Ovary (tissue), 3 donors: ENCODE measurements at regions not wholly inside any gene's neighbourhood (a gene's known extent, or its start where the extent isn't known, plus 50 kb on each side); places are given as distances from the start of the nearest gene placed in this dataset.

ENCODE experiments used
- EP300 ChIP-seq: sonication (generic); formaldehyde crosslinking; IDR thresholded peaks from one replicate; pipeline ENCODE4 v1.6.1; 2017; ENCODE audit warnings: antibody characterized with exemption
- POLR2A ChIP-seq: fragments of 450-650 bp; IDR thresholded peaks from one replicate; pipeline ENCODE4 v1.6.1; 2017; ENCODE audit warnings: antibody characterized with exemption, mild to moderate bottlenecking, moderate library complexity
- TF ChIP-seq, protein P1 (sequence below), 3 donors: fragments of 450-650 bp in 2 of 3; fragments of 200-600 bp in 1 of 3; IDR thresholded peaks; one replicate each; pipeline versions ENCODE4 v1.5.1 to v1.8.0; 2016 to 2022; ENCODE audit warnings: antibody characterized with exemption in 3 of 3, mild to moderate bottlenecking in 1 of 3
- donor health status: DM: no; HTN: no; CAD: no.

DNA sequence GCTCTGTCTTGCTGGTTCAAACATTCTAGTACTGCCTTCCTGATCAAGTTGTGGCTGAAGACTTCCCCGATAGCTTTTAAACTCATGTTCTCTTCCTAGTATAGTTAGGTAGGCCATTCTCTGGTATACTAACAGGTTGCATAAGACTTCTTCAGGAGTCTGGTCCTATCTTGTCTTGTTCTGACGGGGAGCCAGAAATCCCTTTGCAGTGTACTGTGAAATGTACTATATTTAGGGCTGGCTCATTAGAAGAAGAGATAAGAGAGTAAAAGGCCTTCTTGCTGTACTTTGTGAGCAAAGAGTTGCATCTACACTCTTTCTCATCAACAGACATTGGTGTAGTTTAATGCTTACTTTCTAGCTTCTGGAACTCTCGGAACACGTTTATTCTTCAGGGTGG, 331.9 kb downstream of the NUP35 start:
- TF ChIP-seq POLR2A (no peak), EP300 (no peak)
- TF ChIP-seq, protein P1, sequence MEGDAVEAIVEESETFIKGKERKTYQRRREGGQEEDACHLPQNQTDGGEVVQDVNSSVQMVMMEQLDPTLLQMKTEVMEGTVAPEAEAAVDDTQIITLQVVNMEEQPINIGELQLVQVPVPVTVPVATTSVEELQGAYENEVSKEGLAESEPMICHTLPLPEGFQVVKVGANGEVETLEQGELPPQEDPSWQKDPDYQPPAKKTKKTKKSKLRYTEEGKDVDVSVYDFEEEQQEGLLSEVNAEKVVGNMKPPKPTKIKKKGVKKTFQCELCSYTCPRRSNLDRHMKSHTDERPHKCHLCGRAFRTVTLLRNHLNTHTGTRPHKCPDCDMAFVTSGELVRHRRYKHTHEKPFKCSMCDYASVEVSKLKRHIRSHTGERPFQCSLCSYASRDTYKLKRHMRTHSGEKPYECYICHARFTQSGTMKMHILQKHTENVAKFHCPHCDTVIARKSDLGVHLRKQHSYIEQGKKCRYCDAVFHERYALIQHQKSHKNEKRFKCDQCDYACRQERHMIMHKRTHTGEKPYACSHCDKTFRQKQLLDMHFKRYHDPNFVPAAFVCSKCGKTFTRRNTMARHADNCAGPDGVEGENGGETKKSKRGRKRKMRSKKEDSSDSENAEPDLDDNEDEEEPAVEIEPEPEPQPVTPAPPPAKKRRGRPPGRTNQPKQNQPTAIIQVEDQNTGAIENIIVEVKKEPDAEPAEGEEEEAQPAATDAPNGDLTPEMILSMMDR (IDR thresholded peaks at IDR 0.05): no peak
